HFF-Myc (cell line): ENCODE measurements at regions not wholly inside any gene's neighbourhood (a gene's known extent, or its start where the extent isn't known, plus 50 kb on each side); places are given as distances from the start of the nearest gene placed in this dataset.

Source experiments
- DNase-seq: peaks from one replicate; pipeline ENCODE4 v3.0.0-alpha.2; 2011; ENCODE audit warnings: low read depth; ENCODE audit errors: extremely low read depth
- H3K4me3 ChIP-seq: replicated peaks from 2 replicates; pipeline ENCODE4 v1.5.1; 2011; ENCODE audit warnings: low read depth, mild to moderate bottlenecking, control low read depth, low read length
- TF ChIP-seq, protein P1 (sequence below): IDR thresholded peaks from 2 replicates; pipeline ENCODE4 v1.5.1; 2012; ENCODE audit warnings: mild to moderate bottlenecking, low read depth, low read length, control low read depth; ENCODE audit errors: missing control alignments

DNA sequence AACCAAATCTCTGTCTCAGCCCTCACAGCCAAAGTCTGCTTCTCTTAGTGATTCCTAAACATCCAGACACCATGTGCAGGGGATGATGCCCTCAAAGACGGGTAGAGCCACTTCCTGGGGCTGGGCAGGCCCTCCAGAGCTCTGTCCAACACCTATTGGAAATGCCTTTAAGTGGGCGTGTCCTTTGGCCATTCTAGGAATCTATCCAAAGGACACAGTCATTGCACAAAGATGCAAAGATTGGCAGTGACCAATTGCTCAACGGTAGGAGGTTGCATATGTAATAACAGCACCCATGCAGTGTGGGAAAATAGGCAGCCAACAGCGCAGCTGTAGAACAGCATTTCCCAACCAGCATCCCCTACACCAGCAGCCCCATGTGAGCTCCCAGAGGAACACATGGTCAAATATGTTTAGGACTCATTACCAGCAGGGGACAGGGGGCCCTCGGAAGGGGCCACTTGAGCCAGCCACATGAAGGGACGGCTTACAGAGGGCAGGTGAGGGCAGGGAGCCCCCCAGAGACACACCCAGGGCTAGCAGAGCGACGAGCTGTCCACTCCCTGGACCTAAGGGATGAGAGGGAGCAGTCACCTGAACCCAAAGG lies 142.8 kb upstream of the IQSEC1 start:
- H3K4me3 ChIP-seq = no peak overlapping the region
- TF ChIP-seq, protein P1, sequence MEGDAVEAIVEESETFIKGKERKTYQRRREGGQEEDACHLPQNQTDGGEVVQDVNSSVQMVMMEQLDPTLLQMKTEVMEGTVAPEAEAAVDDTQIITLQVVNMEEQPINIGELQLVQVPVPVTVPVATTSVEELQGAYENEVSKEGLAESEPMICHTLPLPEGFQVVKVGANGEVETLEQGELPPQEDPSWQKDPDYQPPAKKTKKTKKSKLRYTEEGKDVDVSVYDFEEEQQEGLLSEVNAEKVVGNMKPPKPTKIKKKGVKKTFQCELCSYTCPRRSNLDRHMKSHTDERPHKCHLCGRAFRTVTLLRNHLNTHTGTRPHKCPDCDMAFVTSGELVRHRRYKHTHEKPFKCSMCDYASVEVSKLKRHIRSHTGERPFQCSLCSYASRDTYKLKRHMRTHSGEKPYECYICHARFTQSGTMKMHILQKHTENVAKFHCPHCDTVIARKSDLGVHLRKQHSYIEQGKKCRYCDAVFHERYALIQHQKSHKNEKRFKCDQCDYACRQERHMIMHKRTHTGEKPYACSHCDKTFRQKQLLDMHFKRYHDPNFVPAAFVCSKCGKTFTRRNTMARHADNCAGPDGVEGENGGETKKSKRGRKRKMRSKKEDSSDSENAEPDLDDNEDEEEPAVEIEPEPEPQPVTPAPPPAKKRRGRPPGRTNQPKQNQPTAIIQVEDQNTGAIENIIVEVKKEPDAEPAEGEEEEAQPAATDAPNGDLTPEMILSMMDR = no peak
- no peak for DNase-seq

GRCh38 chr3:13214847-13215472 lies 141.7 kb upstream of the IQSEC1 start:
- TF ChIP-seq, protein P1 = no peak
- no peak for DNase-seq
- no peak overlapping the region for H3K4me3 ChIP-seq

DNA sequence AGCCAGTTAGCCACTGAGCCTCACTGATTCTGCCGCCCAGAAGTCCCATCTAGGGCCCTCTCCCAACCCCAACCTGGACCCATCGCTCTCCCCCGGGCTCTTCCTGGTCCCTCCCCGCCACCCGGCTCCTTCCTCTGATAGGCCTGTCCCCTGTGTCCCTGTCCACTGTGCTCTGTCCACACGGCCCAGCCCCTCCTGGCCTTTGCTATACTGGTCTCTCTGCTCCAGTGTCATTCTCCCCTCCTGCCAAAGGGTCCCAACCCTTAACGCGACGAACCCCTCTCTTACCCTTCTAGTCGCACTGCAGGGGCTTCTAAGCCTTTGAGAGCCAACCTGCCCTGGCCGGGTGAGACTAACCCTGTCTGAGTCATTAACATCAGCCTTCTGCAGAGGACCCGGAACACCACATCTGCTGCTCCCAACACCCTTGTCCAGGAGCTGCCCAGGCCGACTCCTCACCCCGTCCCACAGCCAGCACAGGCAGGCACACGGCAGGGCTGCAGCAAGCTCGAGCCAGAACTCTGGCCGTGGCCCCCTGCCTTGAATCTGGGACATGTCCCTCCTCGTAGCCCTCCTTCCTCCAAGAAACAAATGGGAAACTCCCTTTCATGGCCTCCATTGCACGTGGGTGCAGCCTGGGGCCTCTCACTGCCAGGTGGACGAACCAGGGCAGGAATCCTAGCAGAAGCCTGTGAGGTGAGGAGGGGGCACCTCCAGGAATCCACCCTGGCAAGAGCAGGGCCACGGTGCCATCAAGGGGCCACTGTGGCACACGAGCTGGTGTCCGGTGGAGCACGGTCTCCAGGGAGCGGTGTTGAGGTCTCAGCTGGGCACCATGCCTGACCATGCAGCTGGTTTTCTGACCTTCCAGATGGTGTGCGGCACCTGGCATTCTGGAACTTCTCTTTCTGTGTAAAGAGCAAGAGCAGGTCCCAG lies 140.9 kb upstream of the IQSEC1 start:
- TF ChIP-seq, protein P1 = no peak
- no peak overlapping the region for H3K4me3 ChIP-seq
- DNase-seq = no peak

- no peak overlapping the region for H3K4me3 ChIP-seq
- no peak for DNase-seq
- TF ChIP-seq, protein P1 = no peak
These were observed 140.3 kb upstream of the IQSEC1 start for GRCh38 chr3:13213490-13213889.

DNA sequence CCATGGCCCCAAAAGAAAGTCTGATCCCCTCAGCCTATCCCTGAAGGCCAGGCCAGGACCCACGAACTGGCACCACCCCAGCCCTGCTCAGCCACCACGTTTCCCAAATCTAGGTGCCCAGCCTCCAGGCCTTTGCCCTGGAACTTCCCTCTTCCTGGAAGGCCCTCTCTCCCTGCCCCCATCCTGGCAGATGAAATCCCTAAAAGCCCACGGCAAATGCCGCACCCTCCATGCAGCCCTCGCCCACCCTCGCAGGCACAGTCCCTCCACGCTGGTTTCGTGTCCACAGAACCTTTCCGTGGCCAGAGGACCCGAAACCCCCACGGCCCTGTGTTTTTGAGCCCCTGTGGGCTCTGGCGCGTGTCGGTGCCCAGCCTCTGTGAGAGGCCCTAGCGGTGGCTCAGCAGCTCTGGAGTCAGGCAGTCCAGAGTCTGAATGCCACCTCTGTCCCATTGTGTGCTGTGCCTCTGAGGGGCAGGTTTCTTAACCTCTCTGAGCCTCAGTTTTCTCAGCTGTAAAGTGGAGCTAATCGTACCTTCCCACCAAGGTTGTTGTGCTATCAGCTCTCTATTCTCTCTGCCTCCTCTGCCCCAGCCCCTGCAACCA lies 138.5 kb upstream of the IQSEC1 start:
- TF ChIP-seq, protein P1 = no peak
- no peak for DNase-seq

GRCh38 chr3:13210221-13210975 lies 137.2 kb upstream of the IQSEC1 start:
- no peak for DNase-seq
- TF ChIP-seq, protein P1 = no peak
- no peak overlapping the region for H3K4me3 ChIP-seq

More for the DNA sequence above, 138.5 kb upstream of the IQSEC1 start:
- H3K4me3 ChIP-seq = no peak overlapping the region
